ENCODE measurements at regions not wholly inside any gene's neighbourhood (a gene's known extent, or its start where the extent isn't known, plus 50 kb on each side); places are given as distances from the start of the nearest gene placed in this dataset.

DNA sequence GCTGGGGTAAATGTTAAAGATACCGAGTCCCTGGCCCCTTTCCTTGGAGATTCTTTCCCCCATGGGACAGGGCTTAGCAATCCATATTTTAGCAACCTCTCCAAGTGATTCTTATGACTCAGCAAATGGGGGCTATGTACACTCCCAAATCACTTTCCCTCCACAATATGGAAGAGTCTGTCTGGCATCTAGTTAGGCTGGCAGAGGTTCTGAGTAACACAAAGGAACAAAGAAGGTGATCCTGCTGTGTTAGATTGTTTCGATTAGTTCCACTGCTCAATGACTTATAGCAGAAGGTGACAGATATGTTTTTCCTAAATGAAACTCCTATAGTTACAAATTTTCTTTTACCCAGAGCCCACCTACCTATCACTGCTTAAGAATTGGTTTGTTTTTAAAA, 154.0 kb upstream of the SYT13 start:
- no peak for DNase-seq (ENCODE audit: low read depth, low spot score)

DNA sequence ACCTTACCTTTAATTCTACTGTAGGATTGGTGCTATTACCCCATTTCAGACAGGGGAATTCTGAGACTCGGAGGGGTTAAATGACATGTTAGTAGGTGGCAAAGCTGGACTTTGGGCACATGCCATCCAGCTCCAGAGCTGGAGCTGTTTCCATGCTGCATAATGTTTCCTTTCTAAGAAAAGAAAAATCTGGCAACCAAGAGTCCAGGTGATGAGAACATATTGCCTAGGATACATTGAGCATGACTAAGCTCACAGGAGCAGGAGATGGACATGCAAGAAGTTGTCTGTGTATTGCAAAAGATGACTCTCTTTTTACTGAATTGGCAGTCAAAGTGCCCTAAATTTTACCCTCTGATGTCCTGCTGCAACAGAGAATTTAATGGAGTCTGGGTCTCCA, 150.8 kb upstream of the SYT13 start:
- no peak for DNase-seq (ENCODE audit: low read depth, low spot score)

DNA sequence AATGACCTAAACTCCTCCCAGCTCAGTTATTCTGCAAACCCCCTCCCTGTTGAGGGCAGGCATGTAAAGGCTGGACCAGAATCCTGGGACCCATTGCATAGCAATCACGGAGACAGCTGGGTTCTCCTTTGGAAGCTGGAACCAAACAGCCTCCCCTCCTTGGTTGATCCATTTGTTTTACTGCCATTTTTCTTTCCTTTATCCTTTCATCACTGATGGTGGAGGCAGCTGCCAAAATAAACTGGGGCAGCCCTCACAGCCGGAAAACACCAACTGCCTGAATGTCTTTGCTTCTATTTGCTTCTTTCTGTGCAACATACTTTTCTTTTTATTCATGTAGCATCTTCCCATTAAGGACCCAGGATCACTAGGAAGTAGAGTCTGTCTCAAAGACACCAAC, 150.0 kb upstream of the SYT13 start:
- no peak for DNase-seq (ENCODE audit: low read depth, low spot score)

DNA sequence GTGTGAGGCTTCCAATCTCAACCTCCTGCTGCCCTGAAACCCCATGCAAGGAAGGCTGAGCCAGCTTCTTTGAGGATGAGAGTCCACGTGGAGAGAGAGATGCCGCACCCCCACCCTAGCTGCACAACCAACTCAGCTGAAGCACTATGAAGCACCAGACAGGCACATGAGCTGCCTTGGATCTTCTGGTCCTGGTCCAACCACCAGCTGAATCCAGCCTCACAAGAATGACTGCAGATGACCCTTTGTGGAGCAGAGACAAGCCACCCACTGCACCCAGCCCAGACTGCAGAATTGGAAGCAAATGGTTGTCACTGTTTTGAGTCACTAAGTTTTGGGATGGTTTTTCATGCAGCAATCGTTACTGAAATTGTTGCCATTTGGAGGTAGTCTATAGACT, 149.6 kb upstream of the SYT13 start:
- DNase-seq (ENCODE audit: low read depth, low spot score) = no peak

DNA sequence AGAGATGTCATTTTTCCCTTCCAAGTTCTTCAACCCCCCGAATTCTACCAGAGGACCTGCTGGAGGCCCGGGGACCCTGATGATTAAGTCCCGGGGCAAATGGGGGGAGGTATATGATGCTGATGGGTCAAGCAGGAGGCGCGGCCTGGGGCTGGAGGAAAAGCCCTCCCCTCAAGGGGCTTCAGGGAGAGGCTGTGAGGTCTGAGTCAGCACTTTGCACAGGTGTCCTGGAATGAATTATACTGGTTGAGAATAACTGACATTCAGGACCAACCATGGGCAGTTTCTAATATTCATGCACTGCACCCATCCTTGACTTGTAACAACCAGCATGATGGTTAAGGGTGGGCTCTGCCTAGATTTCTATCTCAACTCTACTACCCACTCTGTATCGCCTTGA, 146.8 kb upstream of the SYT13 start:
- no peak for DNase-seq (ENCODE audit: low read depth, low spot score)

DNA sequence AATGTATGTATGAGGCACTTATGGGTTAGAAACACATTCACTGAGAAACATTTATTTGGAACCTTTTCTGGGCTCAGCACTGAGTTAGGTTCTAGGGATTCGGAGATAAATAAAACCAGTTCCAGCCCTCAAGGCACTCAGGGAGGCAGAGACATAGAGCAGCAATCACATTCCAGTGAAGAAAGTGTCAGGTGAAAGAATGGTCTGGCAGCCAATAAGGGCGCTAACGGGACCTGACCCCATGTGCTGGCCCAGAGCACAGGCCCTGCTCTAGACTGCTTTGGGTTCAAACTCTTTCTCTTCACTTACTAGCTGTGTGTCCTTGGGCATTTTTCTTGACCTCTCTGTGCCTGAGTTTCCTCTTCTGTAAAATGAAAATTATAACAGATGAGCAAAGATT, 146.0 kb upstream of the SYT13 start:
- no peak for DNase-seq (ENCODE audit: low read depth, low spot score)

DNA sequence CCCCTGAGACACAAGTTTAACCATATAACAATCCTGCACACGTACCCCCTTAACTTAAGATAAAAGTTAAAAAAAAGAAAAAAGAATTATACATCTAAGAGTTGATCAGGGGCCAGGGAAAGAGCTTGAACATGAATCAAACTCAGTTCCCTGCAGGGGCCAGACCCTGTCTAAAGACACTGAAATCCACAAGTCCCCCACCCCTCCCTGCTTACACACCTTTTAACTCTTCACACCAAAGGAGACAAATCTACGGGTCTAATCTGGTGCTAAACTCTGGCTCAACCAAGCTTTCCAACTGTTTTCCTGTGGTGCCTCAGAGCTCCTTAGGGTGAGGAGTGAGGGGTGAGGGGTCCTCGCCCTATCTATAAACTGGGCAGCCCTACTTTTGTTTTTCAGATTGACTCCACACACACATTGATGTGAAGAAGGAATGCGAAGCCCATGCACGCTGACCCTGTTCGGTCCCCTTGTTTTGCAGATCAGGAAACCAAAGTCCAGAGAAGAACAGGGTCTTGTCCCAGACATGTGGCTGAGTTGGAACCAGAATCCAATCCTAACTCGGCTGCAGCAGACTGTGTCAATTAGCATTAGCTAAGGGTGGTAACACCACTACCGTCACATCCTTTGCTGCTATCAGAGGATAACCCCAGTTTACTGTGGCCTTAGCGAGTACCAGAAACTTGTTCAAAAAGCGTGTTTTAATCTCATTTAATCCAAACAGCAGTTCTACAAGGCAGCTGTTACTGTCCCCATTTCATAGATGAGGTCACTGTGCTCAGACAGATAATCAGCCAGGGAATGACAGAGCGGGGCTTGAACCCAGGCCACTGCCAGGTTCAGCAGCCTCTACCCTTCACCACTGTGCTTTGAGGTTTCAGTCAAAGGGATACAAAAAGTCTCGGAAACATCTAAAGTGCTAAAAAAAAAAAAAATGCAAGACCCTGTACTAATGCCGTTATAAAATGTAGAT, 145.2 kb upstream of the SYT13 start:
- no peak for DNase-seq (ENCODE audit: low read depth, low spot score)

DNA sequence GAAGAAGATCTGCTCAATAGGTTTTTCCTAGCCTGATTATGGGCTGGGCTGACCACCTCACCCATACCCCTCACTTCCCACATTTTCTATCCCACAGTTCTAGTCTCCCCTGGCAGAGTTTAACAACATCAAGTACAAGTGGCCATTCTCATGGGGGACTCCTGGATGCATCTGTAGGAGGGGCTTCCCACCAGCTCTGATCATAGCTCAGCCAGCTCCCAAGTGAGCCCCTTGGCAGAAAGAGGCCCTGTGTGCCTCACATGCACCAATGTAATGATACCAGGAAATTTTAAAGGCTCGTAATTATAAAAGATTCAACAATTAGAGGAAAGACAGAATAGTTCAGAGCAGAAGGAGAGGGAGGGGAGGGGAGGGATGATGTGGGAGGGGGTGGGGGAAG, 144.2 kb upstream of the SYT13 start:
- no peak for DNase-seq (ENCODE audit: low read depth, low spot score)

DNA sequence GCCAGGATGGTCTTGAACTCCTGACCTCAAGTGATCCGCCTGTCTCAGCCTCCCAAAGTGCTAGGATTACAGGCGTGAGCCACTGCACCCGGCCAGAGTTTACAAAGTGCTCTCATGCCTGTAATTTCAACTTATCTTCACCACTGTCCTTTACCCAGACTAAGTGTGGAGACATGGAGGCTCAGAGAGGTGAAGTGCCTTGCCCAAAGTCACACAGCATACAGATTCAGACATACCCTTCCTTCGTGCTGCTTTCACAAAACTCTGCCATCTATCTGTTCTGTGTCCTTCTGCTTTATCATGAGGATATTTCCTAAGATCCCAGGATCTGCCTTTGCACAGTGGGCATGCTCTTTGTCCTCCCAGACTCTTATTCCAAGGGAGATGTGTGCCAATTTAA, 143.6 kb upstream of the SYT13 start:
- no peak for DNase-seq (ENCODE audit: low read depth, low spot score)

DNA sequence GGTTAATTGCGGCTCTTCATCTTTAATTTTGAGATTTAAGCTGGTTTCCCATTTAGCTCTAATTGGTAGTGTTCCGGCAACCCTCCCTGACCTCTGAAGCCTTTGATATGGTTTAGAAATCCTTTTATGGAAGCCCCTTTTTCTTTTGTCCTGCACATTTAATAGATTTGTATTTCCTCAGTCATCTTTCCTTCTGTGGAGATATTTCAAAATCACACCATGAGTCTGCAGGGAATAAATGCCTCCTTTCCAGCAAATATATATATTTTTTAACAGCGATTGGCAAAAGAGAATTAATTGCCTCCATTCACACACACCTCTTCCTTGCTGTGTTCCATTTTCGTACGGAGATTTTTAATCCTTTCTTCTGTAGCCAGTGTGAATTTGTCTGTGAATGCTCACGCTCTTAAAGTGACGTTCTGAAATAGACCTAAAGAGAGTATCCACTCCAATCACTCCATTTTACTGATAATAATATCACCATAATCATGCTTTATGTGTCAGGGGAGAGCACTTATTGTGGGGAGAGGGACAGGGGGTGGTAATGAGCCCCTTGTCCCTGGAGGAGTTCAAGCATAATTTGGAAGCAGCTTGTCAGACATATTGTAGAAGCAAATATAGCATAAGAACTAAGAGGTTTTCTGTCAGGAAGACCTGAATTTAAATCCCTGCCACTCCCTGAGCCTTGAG, 142.5 kb upstream of the SYT13 start:
- no peak for DNase-seq (ENCODE audit: low read depth, low spot score)

DNA sequence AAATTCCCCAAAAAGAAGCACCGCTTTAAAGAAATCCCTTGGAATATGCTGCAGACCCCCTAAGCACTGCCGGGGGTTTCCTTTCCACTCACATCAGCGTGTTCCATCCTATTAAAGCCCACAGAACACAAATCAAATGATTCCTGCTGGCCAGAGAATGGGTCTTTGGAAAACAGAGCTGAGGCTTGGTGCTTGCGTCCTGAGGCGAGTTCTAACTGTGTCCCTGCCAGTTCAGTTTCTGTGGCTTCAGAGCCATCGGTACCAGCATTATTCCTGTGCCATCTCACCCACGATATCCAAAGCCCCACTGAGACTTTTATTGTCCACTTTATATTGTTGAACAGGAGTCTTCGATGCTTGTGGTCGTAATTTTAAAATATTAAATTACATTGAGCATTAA, 142.0 kb upstream of the SYT13 start:
- DNase-seq (ENCODE audit: low read depth, low spot score) = no peak

DNA sequence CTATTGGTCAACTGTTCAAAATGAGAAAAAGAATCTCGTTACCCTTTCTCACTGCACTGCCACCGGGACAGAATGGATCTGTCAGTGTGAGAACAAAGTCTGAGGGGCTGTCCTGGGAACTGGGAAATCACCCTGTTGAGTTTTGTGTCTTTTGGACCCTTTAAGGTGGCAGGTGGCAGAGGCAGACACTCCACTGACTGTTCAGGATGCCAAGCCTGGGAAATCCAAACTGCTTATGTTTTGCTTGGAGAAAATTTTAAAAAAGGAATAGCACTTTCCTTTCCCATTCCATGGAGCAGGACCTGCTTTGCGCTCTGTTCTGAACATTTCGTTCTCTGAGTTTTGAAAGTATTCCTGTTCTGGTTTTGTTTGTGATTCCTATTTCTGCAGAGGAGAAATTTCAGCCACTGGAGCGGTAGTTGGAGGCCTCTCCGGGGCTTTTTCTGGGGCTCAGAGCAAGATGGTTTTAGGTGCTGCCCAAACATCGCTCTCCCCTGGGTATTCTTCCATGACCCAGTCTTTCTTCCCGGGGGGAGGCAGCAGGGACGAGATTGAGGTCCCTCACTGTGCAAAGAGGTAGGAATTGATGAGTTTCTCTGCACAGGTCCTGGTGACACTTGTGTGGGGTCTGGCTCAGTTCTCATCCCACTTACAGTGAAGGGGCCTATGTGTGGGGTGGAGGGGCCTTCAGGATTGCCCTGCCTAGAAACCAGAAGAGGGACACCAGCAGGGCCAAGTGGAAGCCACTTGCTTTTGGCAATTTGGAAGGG, 138.5 kb upstream of the SYT13 start:
- DNase-seq (ENCODE audit: low read depth, low spot score) = no peak

DNA sequence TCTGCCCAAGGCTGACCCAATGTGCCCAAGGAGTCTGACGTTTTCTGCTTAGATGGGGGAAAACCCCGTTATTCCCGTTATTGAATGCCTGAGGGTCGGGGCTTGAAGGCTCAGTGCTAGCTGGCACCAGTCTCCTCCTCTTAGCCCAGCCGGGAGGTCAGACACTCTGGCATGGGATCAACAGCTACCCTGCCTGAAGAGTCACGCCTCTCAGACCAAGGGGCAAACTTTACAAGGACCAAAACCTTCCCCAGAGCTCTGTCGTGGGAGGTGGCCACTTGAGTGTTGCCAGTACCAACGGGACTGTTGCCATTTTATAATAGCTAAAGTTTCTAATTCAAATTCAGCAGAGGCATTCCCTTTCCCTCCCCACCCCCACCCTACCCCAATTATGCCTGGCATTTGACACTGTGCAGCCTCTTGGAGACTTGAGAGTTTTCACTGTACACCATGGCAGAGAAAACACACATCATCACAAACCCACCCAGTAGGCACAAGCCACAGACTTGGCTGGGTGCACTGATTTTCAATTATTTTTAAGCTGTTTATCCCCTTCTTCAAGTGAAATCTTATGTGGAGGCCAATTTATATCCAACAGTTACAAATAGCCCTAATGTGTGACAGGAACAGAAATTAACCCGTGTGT, 137.5 kb upstream of the SYT13 start:
- DNase-seq (ENCODE audit: low read depth, low spot score) = no peak

DNA sequence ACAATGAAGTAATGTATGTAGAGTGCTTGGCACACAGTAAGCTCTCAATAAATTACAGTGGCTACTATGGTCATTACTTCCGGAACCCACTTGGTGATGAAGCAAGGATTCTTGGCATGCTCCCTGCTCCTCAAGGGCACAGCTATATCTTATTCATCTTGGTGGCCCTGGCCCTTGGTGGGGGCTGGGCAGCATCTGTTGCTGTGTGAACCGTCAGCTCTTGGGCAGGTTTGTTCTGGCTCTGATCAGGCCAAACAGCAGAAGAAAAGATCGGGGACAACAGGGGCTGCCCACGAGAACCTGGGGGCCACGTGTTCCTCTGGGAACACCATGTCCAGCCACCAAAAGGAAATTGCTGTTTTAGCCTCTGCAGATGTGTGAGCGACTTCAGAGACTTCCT, 136.9 kb upstream of the SYT13 start:
- no peak for DNase-seq (ENCODE audit: low read depth, low spot score)

DNA sequence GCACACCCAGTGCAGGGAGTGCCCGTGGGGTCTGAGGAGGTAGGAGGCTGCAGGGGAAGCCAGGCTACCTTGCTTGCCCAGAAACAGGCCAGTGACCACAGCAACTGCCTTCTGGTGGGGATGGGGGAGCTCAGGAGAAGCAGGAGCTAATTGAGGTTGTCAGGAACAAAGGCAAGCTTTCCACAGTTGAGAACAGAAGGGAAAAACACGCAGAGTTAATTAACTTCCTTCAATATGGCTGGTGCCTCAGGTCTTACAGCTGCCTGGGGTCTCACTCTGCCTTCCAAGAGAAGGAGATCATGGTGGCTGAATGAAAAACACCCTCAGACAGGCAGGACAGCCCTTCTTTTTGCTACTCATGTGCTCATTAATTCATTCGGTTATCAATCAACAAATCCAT, 127.9 kb upstream of the SYT13 start:
- no peak for DNase-seq (ENCODE audit: low read depth, low spot score)

DNA sequence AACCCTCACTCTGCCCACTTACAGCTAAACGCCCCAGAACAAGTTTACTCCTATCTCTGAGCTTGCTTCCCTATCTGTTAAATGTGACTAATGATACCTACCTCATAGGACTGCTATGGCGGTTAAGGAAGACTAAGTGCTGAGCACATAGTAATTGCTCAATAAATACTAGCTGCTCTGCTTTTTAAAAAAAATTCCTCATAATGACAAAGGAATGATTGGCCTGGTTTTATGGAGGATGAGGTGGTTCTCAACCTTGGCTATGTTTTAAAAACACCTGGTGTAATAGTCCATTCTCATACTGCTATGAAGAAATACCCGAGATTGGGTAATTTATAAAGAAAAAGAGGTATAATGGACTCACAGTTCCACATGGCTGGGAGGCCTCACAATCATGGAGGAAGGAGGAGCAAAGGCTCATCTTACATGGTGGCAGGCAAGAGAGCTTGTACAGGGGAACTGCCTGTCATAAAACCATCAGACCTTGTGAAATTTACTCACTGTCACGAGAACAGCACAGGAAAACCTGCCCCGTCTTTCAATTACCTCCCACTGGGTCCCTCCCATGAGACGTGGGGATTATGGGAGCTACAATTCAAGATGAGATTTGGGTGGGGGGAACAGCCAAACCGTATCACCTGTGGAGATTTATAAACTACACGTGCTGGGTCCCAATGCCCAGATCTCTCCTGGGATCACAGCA, 127.2 kb upstream of the SYT13 start:
- no peak for DNase-seq (ENCODE audit: low read depth, low spot score)

DNA sequence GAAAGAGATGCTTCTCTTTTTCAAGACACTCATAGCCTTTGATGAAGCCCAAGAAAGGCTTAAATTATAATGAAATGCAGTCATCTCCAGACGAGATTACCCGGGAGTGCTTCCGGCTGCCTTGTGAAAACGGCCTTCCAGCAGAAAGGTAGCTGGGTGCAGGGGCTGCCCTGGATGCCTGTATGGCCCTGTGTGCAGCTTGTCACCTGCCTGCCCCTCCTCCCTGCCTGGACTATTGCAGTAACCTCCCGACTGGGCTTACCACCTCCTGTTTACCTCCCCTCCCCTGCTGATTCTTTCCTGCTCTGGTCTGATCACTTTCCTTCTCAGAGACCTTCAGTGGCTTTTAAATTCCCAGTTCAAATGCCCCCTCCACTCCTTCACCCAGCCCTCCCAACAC, 126.4 kb upstream of the SYT13 start:
- no peak for DNase-seq (ENCODE audit: low read depth, low spot score)

DNA sequence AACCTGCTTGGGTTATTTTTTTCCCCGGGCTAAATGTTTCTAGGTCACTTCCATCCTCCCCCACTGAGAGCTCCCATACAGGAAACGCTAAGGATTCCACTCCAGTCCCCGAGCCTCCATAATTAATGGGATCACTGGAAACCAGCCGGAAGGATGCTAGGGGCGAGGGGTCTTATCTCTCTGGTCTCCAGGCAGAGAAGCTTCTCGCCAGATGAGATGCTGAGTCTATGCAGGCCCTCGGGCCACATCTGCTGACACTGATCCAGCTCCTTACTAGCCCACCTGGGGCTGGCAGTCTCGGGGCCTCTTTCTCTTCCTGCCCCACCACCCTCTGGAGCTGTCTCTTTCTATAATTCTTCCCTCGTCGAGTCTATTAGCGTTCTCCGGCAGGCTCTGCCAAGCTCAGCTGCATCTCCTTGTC, 125.9 kb upstream of the SYT13 start:
- DNase-seq (ENCODE audit: low read depth, low spot score) = no peak

DNA sequence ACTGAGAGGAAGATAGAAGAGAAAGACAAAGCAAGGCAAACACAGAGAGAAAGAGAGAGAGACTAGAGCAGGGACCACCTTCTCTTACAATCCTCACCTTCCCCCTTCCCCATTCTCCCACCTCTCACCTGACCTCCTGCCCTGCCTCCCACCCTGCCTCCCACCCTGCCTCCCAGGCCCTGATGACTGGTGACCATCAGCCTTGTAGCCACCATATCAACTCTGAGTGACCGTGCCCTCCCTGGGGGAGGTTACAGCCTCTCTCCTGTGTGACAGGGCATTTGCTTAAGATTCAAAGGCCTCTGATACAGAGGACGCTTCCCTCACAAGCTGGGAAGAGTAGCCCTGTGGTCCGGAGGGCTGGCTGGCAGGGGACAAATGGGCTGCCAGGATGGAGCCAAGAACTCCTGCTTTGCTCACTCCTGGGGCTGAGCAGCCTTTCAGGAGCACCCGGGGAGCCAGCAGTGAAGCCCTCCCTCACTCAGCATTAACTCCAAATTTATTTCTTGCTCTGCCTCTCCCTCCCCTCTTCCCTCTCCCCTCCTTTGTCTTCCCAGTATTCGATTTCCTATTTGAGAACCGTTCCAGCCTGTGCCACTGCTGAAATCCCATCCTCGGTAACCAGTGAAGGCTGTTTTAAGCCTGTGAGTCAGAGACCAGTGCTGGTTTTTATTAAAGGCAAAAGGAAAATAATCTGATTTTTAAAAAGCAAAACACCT, 125.2 kb upstream of the SYT13 start:
- DNase-seq (ENCODE audit: low read depth, low spot score) = peak; percentile 43

DNA sequence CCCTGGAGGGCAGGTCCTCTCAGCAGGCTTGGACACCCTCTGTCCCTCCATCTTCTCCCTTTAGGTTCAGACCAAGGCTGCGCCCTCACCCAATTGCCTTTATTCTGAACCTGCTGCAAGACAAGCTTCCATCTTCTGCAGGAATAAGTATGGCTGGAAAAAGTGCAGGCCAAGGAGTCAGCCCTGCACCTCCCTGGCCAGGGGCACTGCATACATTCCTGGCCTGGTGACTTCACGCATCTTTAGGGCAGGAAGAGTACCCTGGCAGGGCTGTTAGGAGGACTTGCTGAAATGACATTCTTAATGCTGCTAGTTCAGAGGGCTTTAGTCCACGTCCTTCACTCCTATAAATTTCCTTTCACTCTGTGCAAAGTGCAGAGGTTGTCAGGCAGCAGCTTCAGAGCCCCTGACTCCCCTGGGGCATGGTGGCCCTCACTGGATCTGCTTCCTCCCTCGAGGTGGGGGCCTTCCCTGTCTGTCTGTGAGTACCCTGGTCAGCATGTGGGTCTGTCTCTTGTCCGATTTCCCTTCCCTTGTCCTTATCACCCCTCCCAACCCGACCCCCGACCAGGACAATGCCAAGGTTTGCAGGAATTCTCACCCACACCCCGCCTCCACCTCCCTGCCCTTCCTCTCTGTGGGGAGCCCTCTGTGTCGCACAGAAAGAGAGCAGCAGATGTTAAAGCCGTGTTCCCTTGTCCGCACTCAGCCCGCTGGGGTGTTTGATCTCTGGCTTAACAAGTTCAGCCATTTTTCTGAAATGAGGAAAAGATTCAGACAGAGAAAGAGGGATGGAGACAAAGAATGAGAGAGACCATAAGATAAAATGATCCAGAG, 124.5 kb upstream of the SYT13 start:
- DNase-seq (ENCODE audit: low read depth, low spot score) = no peak

All from astrocyte of the hippocampus (primary cell).